Lung (tissue), 11 donors: ENCODE measurements at regions not wholly inside any gene's neighbourhood (a gene's known extent, or its start where the extent isn't known, plus 50 kb on each side); places are given as distances from the start of the nearest gene placed in this dataset.

Experiments
- ATAC-seq: fragments of 200-7000 bp; cut with Tn5 transposase; one replicate; pipeline ENCODE4 v1.9.1; 2020; ENCODE audit warnings: moderate number of reproducible peaks; ENCODE audit not compliant: insufficient read depth, low FRiP score
- DNase-seq, 3 donors: peaks; one replicate each; pipeline ENCODE4 v3.0.0-alpha.2; 2013 to 2017
- H3K27ac ChIP-seq, 2 donors: one replicate each; pipeline ENCODE4 v1.5.1; 2013; ENCODE audit warnings: mild to moderate bottlenecking in 2 of 2, moderate library complexity in 2 of 2, control low read depth in 1 of 2, inconsistent platforms in 1 of 2, low read depth in 1 of 2, low read length in 1 of 2
- H3K27me3 ChIP-seq, 3 donors: one replicate each; pipeline ENCODE4 v1.5.1; 2013; ENCODE audit warnings: low read length in 2 of 3; ENCODE audit not compliant: control insufficient read depth in 3 of 3, insufficient read depth in 3 of 3
- H3K36me3 ChIP-seq, 4 donors: one replicate each; pipeline ENCODE4 v1.5.1; 2013; ENCODE audit warnings: low read length in 4 of 4, mild to moderate bottlenecking in 1 of 4, moderate library complexity in 1 of 4; ENCODE audit not compliant: control insufficient read depth in 4 of 4, insufficient read depth in 4 of 4
- H3K4me1 ChIP-seq, 5 donors: one replicate each; pipeline ENCODE4 v1.5.1; 2013; ENCODE audit warnings: low read length in 5 of 5, mild to moderate bottlenecking in 2 of 5, moderate library complexity in 1 of 5; ENCODE audit not compliant: control insufficient read depth in 5 of 5, insufficient read depth in 5 of 5
- H3K4me3 ChIP-seq: one replicate; pipeline ENCODE4 v1.5.1; 2013; ENCODE audit warnings: mild to moderate bottlenecking, control low read depth, moderate library complexity
- H3K9ac ChIP-seq, 2 donors: one replicate each; pipeline ENCODE4 v1.5.1; 2013; ENCODE audit warnings: low read length in 2 of 2, control low read depth in 1 of 2; ENCODE audit not compliant: insufficient read depth in 1 of 2
- H3K9me3 ChIP-seq, 4 donors: one replicate each; pipeline ENCODE4 v1.5.1; 2013; ENCODE audit warnings: low read length in 3 of 4, mild to moderate bottlenecking in 1 of 4, moderate library complexity in 1 of 4; ENCODE audit not compliant: control insufficient read depth in 4 of 4, insufficient read depth in 3 of 4
- CTCF ChIP-seq: IDR thresholded peaks from 2 replicates; pipeline ENCODE4 v1.5.1; 2012; ENCODE audit warnings: mild to moderate bottlenecking; ENCODE audit errors: control extremely low read depth, extremely low read depth
- WGBS, 2 donors: extraction: QIAGEN DNeasy Blood & Tissue Kit; methylation state at CpG; one replicate each; pipeline ENCODE4 v1.1.7; 2013; 5-methylcytosine and 5-hydroxymethylcytosine counted together
- donor health status: control.
- donor health status: control.
- donor health status: Bipolar disorder and iron deficiency.
- donor health status: healthy.
- donor health status: DM: yes; HTN: yes; CAD: no.

GRCh38 chr14:95432144-95433093 lies 84.0 kb downstream of the SYNE3 start:
- WGBS, 2 donors: 71 to 76% methylated on average over 20 of the region's 20 CpGs
- Histone ChIP-seq H3K27me3 (no peaks in the 10 kb centered on the region), H3K27ac (no peak overlapping the region), H3K36me3 (peaks cover 2 to 42% (median 16%) of the 10 kb centered on the region in 4 donors), H3K4me3 (no peak overlapping the region), H3K4me1 (no peaks in the 10 kb centered on the region), H3K9me3 (no peaks in the 10 kb centered on the region), H3K9ac (no peak overlapping the region)
- TF ChIP-seq CTCF: no peak
- ATAC-seq: no peak
- peak; percentile 55 to 58 (median 58) for DNase-seq

- H3K4me1 ChIP-seq: no peaks in the 10 kb centered on the region
- H3K9me3 ChIP-seq: no peaks in the 10 kb centered on the region
- 82 to 88% methylated on average over 17 of the region's 17 CpGs for WGBS, 2 donors
- H3K9ac ChIP-seq: no peak overlapping the region
- TF ChIP-seq CTCF: no peak
- peaks cover 2 to 34% (median 13%) of the 10 kb centered on the region in 4 donors for H3K36me3 ChIP-seq
- no peak overlapping the region for H3K4me3 ChIP-seq
- ATAC-seq: no peak
- no peak overlapping the region for H3K27ac ChIP-seq
- H3K27me3 ChIP-seq: no peaks in the 10 kb centered on the region
- peak; percentile 38 to 58 (median 55) for DNase-seq
These were observed 85.0 kb downstream of the SYNE3 start for GRCh38 chr14:95431199-95432143.

GRCh38 chr14:95428557-95428956 lies 87.9 kb downstream of the SYNE3 start:
- H3K9ac ChIP-seq: no peak overlapping the region
- no peaks in the 10 kb centered on the region for H3K27me3 ChIP-seq
- DNase-seq (no peak), ATAC-seq (no peak)
- no peaks in the 10 kb centered on the region for H3K9me3 ChIP-seq
- 95 to 96% methylated on average over 4 of the region's 4 CpGs for WGBS, 2 donors
- no peak overlapping the region for H3K4me3 ChIP-seq
- H3K36me3 ChIP-seq: peaks cover 0 to 29% (median 5%) of the 10 kb centered on the region in 4 donors
- no peaks in the 10 kb centered on the region for H3K4me1 ChIP-seq
- H3K27ac ChIP-seq: no peak overlapping the region
- TF ChIP-seq CTCF: no peak
